ENCODE measurements at regions not wholly inside any gene's neighbourhood (a gene's known extent, or its start where the extent isn't known, plus 50 kb on each side); places are given as distances from the start of the nearest gene placed in this dataset.

- TF ChIP-seq, protein P1, sequence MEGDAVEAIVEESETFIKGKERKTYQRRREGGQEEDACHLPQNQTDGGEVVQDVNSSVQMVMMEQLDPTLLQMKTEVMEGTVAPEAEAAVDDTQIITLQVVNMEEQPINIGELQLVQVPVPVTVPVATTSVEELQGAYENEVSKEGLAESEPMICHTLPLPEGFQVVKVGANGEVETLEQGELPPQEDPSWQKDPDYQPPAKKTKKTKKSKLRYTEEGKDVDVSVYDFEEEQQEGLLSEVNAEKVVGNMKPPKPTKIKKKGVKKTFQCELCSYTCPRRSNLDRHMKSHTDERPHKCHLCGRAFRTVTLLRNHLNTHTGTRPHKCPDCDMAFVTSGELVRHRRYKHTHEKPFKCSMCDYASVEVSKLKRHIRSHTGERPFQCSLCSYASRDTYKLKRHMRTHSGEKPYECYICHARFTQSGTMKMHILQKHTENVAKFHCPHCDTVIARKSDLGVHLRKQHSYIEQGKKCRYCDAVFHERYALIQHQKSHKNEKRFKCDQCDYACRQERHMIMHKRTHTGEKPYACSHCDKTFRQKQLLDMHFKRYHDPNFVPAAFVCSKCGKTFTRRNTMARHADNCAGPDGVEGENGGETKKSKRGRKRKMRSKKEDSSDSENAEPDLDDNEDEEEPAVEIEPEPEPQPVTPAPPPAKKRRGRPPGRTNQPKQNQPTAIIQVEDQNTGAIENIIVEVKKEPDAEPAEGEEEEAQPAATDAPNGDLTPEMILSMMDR (IDR thresholded peaks at IDR 0.05), result no peak
- H3K27me3 ChIP-seq (replicated peaks; ENCODE audit: insufficient read depth), result no peaks in the 10 kb centered on the region
- no peaks in the 10 kb centered on the region for H3K36me3 ChIP-seq
- H3K9me3 ChIP-seq, result no peaks in the 10 kb centered on the region
- DNase-seq (ENCODE audit: low spot score) (no peak), ATAC-seq (ENCODE audit: insufficient number of reproducible peaks, low FRiP score, low read depth) (no peak)
- no peaks in the 10 kb centered on the region for H3K4me1 ChIP-seq (ENCODE audit: control insufficient read depth in 1 of 2, low read depth in 2 of 2)
- no peak overlapping the region for H3K27ac ChIP-seq
- H3K4me3 ChIP-seq, result no peak overlapping the region
Measured at GRCh38 chr12:90628213-90628612, 326.8 kb downstream of the CCER1 start.

DNA sequence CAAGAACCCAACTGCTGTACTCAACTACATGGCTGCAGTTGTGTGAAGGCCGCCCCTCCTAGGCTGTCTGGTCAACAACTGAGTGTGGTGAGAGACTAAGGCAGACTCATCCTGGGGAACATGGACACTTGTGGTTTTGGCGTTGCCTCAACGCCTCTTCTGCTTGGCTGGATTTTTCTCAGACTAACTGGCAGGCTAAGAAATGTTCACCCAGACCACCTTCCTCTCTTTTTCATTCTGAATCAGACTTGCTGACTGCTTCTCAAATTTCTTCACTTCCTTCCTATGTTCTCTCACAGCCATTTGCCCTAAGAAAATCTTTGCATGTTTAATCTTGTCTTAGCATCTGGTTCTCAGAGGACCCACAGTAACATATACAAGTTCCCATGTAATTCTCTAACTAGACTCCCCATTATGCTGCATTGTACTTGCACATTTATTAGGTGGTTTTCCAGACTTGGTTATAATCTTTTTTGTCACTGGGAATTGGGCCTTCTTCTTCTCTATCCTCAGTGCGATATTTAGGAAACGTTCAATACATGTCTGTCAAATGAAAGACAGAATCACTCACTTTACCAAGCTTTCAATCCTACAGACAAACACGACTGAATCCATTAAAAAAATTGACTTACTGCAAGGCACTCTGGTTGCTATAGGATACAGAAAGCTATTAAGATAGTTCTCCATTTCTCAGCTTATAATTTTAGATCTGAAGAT, 327.6 kb downstream of the CCER1 start:
- H3K4me1 ChIP-seq (ENCODE audit: control insufficient read depth in 1 of 2, low read depth in 2 of 2), result no peaks in the 10 kb centered on the region
- TF ChIP-seq, protein P1 (IDR thresholded peaks at IDR 0.05), result no peak
- no peaks in the 10 kb centered on the region for H3K36me3 ChIP-seq
- no peak overlapping the region for H3K4me3 ChIP-seq
- no peak for ATAC-seq (ENCODE audit: insufficient number of reproducible peaks, low FRiP score, low read depth)
- no peaks in the 10 kb centered on the region for H3K9me3 ChIP-seq
- no peak overlapping the region for H3K27ac ChIP-seq
- no peak for DNase-seq (ENCODE audit: low spot score)
- H3K27me3 ChIP-seq (replicated peaks; ENCODE audit: insufficient read depth), result no peaks in the 10 kb centered on the region

DNA sequence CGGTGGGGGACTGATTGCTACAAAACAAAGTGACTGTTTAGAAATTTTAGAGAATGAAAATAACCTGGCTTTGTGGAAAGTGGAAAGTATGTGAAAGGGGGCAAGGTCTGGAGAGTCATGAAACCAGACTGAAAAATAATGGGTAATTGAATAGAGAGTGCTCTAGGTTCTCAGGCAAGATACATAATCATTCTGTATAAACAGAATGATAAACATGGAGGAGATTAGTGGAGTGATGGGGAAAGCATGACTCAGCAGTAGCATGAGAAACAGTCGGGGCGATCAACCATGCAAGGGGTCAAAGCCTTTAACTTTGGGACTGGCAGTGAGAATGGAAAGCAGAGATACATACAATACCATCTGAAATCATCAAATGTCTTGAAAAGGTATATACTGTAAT, 332.5 kb downstream of the CCER1 start:
- H3K9me3 ChIP-seq, result no peaks in the 10 kb centered on the region
- H3K36me3 ChIP-seq, result no peaks in the 10 kb centered on the region
- H3K4me1 ChIP-seq (ENCODE audit: control insufficient read depth in 1 of 2, low read depth in 2 of 2), result no peaks in the 10 kb centered on the region
- no peak overlapping the region for H3K27ac ChIP-seq
- H3K4me3 ChIP-seq, result no peak overlapping the region
- DNase-seq (ENCODE audit: low spot score) (no peak), ATAC-seq (ENCODE audit: insufficient number of reproducible peaks, low FRiP score, low read depth) (no peak)
- H3K27me3 ChIP-seq (replicated peaks; ENCODE audit: insufficient read depth), result no peaks in the 10 kb centered on the region
- TF ChIP-seq, protein P1 (IDR thresholded peaks at IDR 0.05), result no peak

DNA sequence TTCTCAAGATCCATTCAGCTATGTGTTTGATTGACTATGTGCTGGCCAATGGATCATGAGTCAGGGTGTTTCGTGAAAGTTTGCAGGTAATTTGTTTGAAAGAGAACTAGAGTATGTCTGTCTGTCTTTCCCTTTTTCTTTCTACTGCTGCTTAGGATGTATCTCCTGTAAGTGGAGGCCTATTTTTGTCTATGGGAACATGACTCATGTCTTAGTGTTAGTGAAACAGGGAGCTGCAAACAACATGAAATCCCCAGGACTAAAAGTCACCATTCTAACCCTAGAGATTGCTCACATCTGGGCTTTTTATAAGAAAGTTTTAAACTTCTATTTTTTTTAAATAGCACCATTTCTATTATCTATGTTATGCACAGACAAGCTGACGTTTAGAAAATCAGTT, 333.0 kb downstream of the CCER1 start:
- ATAC-seq (ENCODE audit: insufficient number of reproducible peaks, low FRiP score, low read depth) (no peak), DNase-seq (ENCODE audit: low spot score) (no peak)
- Histone ChIP-seq H3K27me3 (replicated peaks; ENCODE audit: insufficient read depth) (no peaks in the 10 kb centered on the region), H3K9me3 (no peaks in the 10 kb centered on the region), H3K36me3 (no peaks in the 10 kb centered on the region), H3K4me3 (no peak overlapping the region), H3K27ac (no peak overlapping the region), H3K4me1 (ENCODE audit: control insufficient read depth in 1 of 2, low read depth in 2 of 2) (no peaks in the 10 kb centered on the region)
- TF ChIP-seq, protein P1 (IDR thresholded peaks at IDR 0.05), result no peak

DNA sequence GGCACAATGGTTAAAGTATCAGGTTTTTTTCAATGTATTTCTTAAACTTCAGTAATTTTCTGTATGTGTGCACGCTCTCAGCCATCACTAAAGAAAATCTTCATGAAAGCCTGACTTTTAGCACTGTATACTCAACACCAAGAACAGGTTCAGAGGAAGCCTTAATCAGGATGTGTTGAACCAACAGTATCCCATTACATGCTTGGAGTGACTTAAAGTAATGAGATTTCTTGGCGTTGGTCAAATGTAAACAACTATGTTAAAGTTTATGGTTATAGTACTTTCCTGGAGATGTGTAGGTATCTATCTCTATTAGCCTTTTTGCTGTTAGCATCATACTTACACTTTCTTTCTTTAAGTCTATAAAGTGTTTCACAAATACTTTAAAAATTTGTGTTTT, 335.0 kb downstream of the CCER1 start:
- H3K27ac ChIP-seq, result no peak overlapping the region
- no peak overlapping the region for H3K4me3 ChIP-seq
- H3K27me3 ChIP-seq (replicated peaks; ENCODE audit: insufficient read depth), result no peaks in the 10 kb centered on the region
- H3K9me3 ChIP-seq, result no peaks in the 10 kb centered on the region
- ATAC-seq (ENCODE audit: insufficient number of reproducible peaks, low FRiP score, low read depth) (no peak), DNase-seq (ENCODE audit: low spot score) (no peak)
- H3K4me1 ChIP-seq (ENCODE audit: control insufficient read depth in 1 of 2, low read depth in 2 of 2), result no peaks in the 10 kb centered on the region
- H3K36me3 ChIP-seq, result no peaks in the 10 kb centered on the region
- TF ChIP-seq, protein P1 (IDR thresholded peaks at IDR 0.05), result no peak
